Activated CD4-positive, alpha-beta T cell treated with anti-CD3 and anti-CD28 coated beads for 36 hours (primary cell): ENCODE measurements at regions not wholly inside any gene's neighbourhood (a gene's known extent, or its start where the extent isn't known, plus 50 kb on each side); places are given as distances from the start of the nearest gene placed in this dataset.

ENCODE experiments used
- ATAC-seq: fragments of 200-7000 bp; cut with Tn5 transposase; one replicate; pipeline ENCODE4 v1.10.0; 2021; ENCODE audit warnings: mild to moderate bottlenecking, moderate library complexity
- CTCF ChIA-PET: fragments of 350-600 bp; sonication (Branson Sonifier 250); formaldehyde crosslinking; loops from one replicate; lab custom pipeline; 2021; ENCODE audit warnings: antibody characterized with exemption; lab: Charles Lee
- POLR2A ChIA-PET: fragments of 350-600 bp; sonication (Branson Sonifier 250); formaldehyde crosslinking; loops from one replicate; lab custom pipeline; 2021; ENCODE audit warnings: antibody characterized with exemption, inconsistent platforms; lab: Charles Lee
- DNase-seq: peaks from one replicate; pipeline ENCODE4 v3.0.0-alpha.2; 2020
- H3K27ac Mint-ChIP-seq: one replicate; pipeline ENCODE4 v1.8.0; 2021; ENCODE audit warnings: mixed read lengths
- H3K27me3 Mint-ChIP-seq: one replicate; pipeline ENCODE4 v1.8.0; 2021; ENCODE audit warnings: mixed read lengths
- H3K36me3 Mint-ChIP-seq: one replicate; pipeline ENCODE4 v1.8.0; 2021; ENCODE audit warnings: low read depth, mixed read lengths
- H3K4me1 Mint-ChIP-seq: one replicate; pipeline ENCODE4 v1.8.0; 2021; ENCODE audit warnings: mixed read lengths
- H3K4me3 Mint-ChIP-seq: one replicate; pipeline ENCODE4 v1.8.0; 2021; ENCODE audit warnings: mild to moderate bottlenecking, moderate library complexity, mixed read lengths
- H3K9me3 Mint-ChIP-seq: one replicate; pipeline ENCODE4 v1.8.0; 2021; ENCODE audit warnings: low read depth, mixed read lengths
- intact Hi-C, 2 experiments: fragments of 100-400 bp; cut with DNase I in 1 of 2; cut with micrococcal nuclease in 1 of 2; formaldehyde crosslinking; loops; one replicate each; pipeline versions ENCODE4 v1.14.2 to v1.15.1; 2022 to 2024; cut with DNase I, micrococcal nuclease

DNA sequence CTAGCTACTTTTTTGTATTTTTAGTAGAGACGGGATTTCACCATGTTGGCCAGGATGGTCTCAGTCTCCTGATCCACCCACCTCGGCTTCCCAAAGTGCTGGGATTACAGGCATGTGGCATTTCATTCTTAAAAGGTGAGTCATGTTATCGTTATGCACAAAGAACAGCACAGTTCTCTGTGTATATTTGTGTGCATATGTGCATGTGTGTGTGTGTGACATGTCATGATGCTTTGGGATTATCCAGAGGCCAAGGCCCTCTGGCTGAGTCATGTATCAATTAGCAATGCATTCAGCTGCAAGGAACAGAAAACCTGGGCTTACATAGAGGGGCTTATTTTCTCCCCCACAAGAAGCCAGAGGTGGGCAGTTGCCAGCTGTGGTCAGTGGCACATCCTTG lies 301.7 kb upstream of the KAZN start:
- no peak overlapping the region for H3K4me3 Mint-ChIP-seq
- intact Hi-C loops: loop anchor here in 1 of 2 experiments (5.0 kb wide), 1 partner anchor 116 kb away; no protein-coding TSS in a partner anchor
- ATAC-seq (no peak), DNase-seq (no peak)
- H3K36me3 Mint-ChIP-seq: no peaks in the 10 kb centered on the region
- no peaks in the 10 kb centered on the region for H3K4me1 Mint-ChIP-seq
- ChIA-PET CTCF (no interaction called here), POLR2A (no interaction called here)
- H3K9me3 Mint-ChIP-seq: no peaks in the 10 kb centered on the region
- H3K27me3 Mint-ChIP-seq: peaks cover 12% of the 10 kb centered on the region
- no peak overlapping the region for H3K27ac Mint-ChIP-seq

DNA sequence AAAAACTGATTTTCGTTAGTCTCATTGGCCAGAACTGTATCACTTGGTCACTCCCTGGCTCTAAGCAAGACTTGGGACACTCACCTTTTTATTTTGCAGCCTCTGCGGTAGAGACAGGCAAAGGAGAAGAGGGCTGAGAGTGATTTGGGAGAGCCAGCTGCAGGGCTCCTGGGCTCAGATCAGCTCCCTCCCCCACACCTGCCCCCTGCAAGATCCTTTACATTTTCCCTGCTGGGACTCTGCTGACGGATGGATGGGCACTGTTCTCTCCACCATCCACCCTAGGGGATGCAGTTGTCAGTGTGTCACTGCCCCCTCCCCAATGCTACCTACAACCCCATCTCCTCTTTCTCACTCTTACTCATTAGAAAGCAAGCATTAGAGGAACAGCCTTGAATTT lies 301.1 kb upstream of the KAZN start:
- intact Hi-C loops: loop anchor here in 1 of 2 experiments (5.0 kb wide), 1 partner anchor 115 kb away; no protein-coding TSS in a partner anchor
- ATAC-seq (no peak), DNase-seq (no peak)
- Mint-ChIP-seq H3K9me3 (no peaks in the 10 kb centered on the region), H3K27me3 (peaks cover 12% of the 10 kb centered on the region), H3K27ac (no peak overlapping the region), H3K36me3 (no peaks in the 10 kb centered on the region), H3K4me1 (no peaks in the 10 kb centered on the region), H3K4me3 (no peak overlapping the region)
- CTCF ChIA-PET: no interaction called here
- POLR2A ChIA-PET: interaction anchor here (0.7 kb wide), 1 partner anchor 29 kb away, joined by 3 read pairs; no protein-coding TSS in a partner anchor

DNA sequence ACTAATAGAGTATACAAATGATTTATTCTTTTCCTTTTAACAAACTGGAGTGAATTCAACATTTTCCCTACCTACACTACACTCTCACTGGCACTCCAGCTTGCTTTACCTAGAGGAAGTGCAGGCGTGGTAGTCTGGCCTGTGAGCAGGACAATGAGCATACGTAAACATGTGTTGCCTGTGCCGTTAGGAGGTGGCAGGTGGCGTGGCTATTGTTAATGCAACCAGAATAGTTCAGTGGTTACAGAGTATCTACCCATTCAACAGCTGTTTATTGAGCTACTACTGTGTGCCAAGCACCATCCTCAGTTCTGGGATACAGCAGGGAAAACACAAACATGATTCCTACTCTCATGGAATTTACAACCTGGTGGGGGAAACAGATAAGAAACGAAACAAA lies 299.7 kb upstream of the KAZN start:
- ATAC-seq: no peak
- POLR2A ChIA-PET: no interaction called here

DNA sequence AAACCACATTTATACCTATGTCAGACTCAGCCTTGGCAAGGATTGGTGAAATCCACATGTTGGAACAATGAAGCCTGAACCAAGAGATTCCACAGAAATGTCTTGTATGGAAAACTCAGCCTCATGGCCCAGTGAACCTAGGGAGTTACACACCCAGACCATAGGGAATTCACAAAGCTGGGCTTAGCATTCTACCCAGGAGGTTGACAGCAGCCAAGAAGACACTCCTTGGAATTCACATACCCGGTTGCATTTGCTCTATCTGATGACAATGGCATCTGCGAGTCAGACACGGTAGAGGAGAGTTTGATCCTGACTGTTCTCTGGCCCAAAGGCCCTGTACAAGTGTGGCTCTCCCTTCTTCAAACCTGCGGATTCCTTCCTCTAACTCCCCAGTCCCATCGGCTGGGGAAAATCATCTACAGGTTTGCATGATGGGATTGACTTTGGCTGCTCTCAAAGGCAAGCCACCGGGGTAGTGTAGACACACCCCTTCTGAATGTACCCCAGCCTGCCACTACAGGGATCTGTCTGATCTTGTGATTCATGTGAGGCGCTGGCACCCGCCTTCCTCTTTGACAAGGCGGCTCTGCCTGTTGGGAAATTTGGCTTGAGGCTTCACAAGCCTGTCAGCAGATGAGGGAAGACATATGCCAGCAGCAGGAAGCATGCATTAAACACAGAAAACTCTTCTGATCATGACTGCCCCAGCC lies 297.3 kb upstream of the KAZN start:
- no peak overlapping the region for H3K27ac Mint-ChIP-seq
- CTCF ChIA-PET: no interaction called here
- ATAC-seq (no peak), DNase-seq (no peak)
- no peak overlapping the region for H3K4me3 Mint-ChIP-seq
- intact Hi-C loops: no loop called here
- H3K36me3 Mint-ChIP-seq: no peaks in the 10 kb centered on the region
- H3K4me1 Mint-ChIP-seq: no peaks in the 10 kb centered on the region
- H3K9me3 Mint-ChIP-seq: no peaks in the 10 kb centered on the region
- H3K27me3 Mint-ChIP-seq: peaks cover 10% of the 10 kb centered on the region
- POLR2A ChIA-PET: no interaction called here

More for the DNA sequence above, 299.7 kb upstream of the KAZN start:
- CTCF ChIA-PET: no interaction called here
- peaks cover 11% of the 10 kb centered on the region for H3K27me3 Mint-ChIP-seq
- no peaks in the 10 kb centered on the region for H3K36me3 Mint-ChIP-seq
- intact Hi-C loops: loop anchor here in 1 of 2 experiments (5.0 kb wide), 1 partner anchor 113 kb away; no protein-coding TSS in a partner anchor
- H3K9me3 Mint-ChIP-seq: no peaks in the 10 kb centered on the region
- no peak for DNase-seq
- H3K4me1 Mint-ChIP-seq: no peaks in the 10 kb centered on the region
- no peak overlapping the region for H3K27ac Mint-ChIP-seq
- no peak overlapping the region for H3K4me3 Mint-ChIP-seq

DNA sequence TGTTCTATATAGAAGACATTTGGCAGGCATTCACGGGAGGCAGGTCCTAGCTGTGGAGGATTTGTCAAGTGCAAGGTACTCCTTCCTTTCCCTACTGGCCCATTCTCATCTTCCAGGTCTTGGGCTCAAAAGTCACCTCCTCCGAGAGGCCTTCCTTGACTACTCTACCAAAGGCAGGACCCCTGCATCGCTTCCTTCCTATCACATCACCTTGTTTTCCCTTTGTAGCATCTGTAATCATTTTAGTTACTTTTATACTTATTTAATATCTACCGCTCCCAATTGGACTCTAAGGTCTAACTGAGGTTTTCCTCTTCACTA lies 296.8 kb upstream of the KAZN start:
- DNase-seq (no peak), ATAC-seq (no peak)
- Mint-ChIP-seq H3K36me3 (no peaks in the 10 kb centered on the region), H3K27ac (no peak overlapping the region), H3K4me1 (no peaks in the 10 kb centered on the region), H3K27me3 (peaks cover 10% of the 10 kb centered on the region), H3K9me3 (no peaks in the 10 kb centered on the region), H3K4me3 (no peak overlapping the region)
- intact Hi-C loops: no loop called here
- ChIA-PET CTCF (no interaction called here), POLR2A (no interaction called here)

DNA sequence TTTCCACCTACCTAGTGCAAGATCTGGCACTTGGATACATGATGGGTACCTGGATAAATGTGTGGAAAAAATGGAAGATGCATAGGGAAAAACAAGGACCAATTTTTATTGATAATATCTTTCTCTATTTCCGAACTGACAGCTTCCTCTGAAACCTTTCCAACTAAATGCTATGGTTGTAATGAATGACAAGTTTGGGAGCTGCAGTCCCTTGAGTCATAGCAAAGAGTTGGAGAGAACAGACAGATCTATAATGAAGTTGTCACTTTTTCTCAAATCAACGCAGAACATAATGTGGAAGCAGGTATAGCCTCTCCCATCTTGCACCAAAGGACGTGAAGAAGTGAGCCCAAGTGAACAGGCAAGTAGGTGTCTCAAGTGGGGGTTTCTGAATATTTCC lies 296.5 kb upstream of the KAZN start:
- CTCF ChIA-PET: no interaction called here
- ATAC-seq (no peak), DNase-seq (no peak)
- Mint-ChIP-seq H3K27me3 (peaks cover 10% of the 10 kb centered on the region), H3K9me3 (no peaks in the 10 kb centered on the region), H3K4me3 (no peak overlapping the region), H3K27ac (no peak overlapping the region), H3K4me1 (no peaks in the 10 kb centered on the region), H3K36me3 (no peaks in the 10 kb centered on the region)
- POLR2A ChIA-PET: no interaction called here
- intact Hi-C loops: no loop called here

DNA sequence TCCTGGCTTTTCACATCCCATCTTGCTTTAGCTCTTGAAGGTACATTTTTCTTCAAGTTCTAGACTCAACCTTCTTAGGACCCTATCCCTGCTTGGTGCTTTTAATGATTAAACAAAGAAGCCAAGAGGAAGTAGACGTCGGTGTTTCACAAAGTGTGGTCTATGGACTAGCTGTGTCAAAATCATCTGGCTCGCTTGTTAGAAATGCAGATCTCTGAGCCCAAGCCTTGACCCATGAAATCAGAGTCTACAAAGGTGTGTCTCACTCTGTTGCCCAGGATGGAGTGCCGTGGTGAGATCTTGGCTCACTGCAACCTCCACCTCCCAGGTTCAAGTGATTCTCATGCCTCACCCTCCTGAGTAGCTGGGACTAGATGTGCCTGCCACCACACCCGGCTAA lies 295.5 kb upstream of the KAZN start:
- CTCF ChIA-PET: no interaction called here

DNA sequence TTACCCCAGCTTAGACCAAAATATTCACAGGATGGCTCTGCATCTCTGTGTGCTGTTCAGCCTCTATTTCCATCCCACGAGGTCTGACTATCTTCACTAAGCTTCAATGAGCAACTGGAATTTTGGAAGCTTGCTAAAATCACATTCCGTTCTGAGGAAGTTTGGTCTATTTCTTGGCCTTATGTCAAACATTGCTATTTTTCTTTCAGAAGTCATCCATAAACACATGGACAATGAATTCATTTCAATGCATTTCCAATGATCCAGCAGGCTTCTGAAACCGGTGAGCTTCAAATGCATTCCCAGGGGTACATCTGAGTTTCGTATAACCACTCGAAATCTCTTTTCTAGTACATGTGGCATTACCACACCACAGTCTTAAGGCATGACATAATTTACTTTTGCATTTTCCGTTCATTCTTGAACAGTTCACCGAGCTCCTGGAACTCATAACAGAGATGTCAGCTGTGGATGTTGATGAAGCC lies 294.1 kb upstream of the KAZN start:
- CTCF ChIA-PET: interaction anchor here (1.0 kb wide), 1 partner anchor 11 kb away, joined by 3 read pairs; no protein-coding TSS in a partner anchor
- Mint-ChIP-seq H3K4me1 (no peaks in the 10 kb centered on the region), H3K36me3 (no peaks in the 10 kb centered on the region), H3K27ac (no peak overlapping the region), H3K27me3 (peaks cover 13% of the 10 kb centered on the region), H3K4me3 (no peak overlapping the region), H3K9me3 (no peaks in the 10 kb centered on the region)
- ATAC-seq (no peak), DNase-seq (no peak)
- POLR2A ChIA-PET: no interaction called here
- intact Hi-C loops: no loop called here

More for the DNA sequence above, 295.5 kb upstream of the KAZN start:
- intact Hi-C loops: no loop called here
- Mint-ChIP-seq H3K27ac (no peak overlapping the region), H3K4me1 (no peaks in the 10 kb centered on the region), H3K27me3 (peaks cover 14% of the 10 kb centered on the region), H3K9me3 (no peaks in the 10 kb centered on the region), H3K4me3 (no peak overlapping the region), H3K36me3 (no peaks in the 10 kb centered on the region)
- POLR2A ChIA-PET: no interaction called here
- DNase-seq: no peak
- no peak for ATAC-seq

DNA sequence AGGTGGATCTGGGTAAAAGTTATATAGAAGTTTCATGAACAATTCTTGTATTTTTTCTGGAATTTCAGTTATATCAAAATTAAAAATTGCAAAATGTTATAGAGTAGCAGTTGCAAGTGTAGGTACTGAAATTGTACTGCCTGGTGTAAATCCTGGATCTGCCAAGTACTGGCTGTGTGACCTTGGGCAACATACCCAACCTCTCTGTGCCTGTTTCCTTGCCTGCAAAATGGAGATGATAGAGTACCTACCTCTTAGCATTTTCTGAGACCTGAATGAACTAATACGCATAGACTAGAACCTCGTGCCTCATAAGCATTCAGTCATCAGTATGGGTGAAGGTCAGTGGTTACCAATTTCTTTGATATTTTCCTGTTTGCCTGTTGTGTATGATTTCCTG lies 290.0 kb upstream of the KAZN start:
- DNase-seq (no peak), ATAC-seq (no peak)
- Mint-ChIP-seq H3K27me3 (peaks cover 10% of the 10 kb centered on the region), H3K4me3 (no peak overlapping the region), H3K4me1 (no peaks in the 10 kb centered on the region), H3K27ac (no peak overlapping the region), H3K9me3 (peaks cover 3% of the 10 kb centered on the region), H3K36me3 (no peaks in the 10 kb centered on the region)
- intact Hi-C loops: no loop called here
- CTCF ChIA-PET: no interaction called here
- POLR2A ChIA-PET: no interaction called here

DNA sequence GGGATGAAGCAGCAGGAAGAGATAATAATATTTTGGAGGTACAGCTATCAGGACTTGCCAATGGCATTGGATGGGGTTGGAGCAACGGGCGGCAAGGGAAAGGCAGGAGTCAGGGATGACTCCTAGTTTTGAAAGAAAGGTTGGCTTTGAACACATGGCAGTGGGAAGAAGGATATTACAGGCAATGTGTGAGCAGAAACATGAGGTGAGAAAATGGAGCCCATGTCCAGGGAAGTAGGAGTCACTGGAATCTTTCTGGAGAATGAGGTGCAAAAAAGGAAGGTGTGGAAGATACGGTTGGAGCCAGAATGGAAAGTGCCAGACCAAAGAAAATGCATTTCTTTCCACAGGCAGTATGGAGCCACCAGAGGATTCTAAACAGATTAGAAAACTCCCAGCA lies 288.5 kb upstream of the KAZN start:
- Mint-ChIP-seq H3K4me1 (no peaks in the 10 kb centered on the region), H3K4me3 (no peak overlapping the region), H3K27ac (no peak overlapping the region), H3K27me3 (peaks cover 10% of the 10 kb centered on the region), H3K9me3 (peaks cover 3% of the 10 kb centered on the region), H3K36me3 (no peaks in the 10 kb centered on the region)
- intact Hi-C loops: no loop called here
- DNase-seq (no peak), ATAC-seq (no peak)
- POLR2A ChIA-PET: no interaction called here
- CTCF ChIA-PET: no interaction called here

DNA sequence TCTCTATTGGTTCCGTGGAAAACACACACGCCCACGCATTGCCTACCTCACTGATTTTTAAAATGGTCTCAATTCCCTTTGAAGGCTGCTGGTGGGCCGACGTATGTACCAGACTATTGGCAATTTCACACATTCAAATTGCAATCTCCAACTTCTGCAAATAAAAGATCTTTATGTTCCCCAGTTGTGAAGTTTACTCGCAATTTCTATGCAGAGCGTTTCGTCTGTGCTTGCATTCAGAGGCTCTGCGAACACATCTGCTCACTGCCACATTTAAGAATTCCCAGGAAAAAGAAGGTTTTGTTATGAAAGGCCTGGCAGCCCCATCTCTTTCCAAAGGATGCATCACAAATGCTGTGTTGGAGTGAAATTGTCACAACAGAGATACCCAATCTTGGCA lies 288.0 kb upstream of the KAZN start:
- no peaks in the 10 kb centered on the region for H3K36me3 Mint-ChIP-seq

DNA sequence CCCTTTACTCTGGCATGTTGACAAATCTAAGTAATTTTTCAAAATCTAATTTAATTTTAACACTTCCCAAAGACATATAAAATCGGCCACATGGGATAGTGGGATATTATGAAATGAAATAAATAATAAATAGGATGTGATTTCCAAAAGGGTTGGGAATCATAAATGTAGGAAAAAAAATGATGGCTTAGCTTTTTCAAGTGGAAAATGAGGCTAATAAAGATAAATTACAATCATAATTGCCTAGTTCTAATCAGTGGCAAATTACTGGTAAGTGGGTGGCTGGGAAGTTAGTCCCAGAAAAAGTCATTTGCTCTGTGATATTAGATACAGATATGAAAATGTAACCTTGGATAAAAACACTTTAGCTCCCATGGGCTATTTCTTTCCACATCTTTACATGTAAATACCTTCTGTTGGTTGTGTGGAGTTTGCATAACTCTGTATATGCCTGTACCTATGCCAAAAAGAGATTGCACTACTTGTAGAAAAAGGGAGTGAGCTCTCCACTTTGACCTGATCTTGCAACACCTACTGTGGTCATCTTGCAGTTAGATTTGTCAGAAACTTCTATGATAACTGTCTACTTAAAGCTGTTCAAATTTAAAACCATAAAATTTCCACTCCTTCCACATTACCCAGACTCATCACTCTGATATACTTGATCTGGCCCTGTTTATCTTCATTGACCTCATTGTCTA lies 284.6 kb upstream of the KAZN start:
- DNase-seq (no peak), ATAC-seq (no peak)
- Mint-ChIP-seq H3K27me3 (peaks cover 3% of the 10 kb centered on the region), H3K4me1 (no peaks in the 10 kb centered on the region), H3K27ac (no peak overlapping the region), H3K4me3 (no peak overlapping the region), H3K9me3 (peaks cover 3% of the 10 kb centered on the region), H3K36me3 (no peaks in the 10 kb centered on the region)
- POLR2A ChIA-PET: no interaction called here
- CTCF ChIA-PET: interaction anchor here (0.6 kb wide), 1 partner anchor 76 kb away, joined by 4 read pairs; no protein-coding TSS in a partner anchor
- intact Hi-C loops: no loop called here

More for the DNA sequence above, 288.0 kb upstream of the KAZN start:
- POLR2A ChIA-PET: no interaction called here
- Mint-ChIP-seq H3K27ac (no peak overlapping the region), H3K27me3 (peaks cover 10% of the 10 kb centered on the region), H3K4me1 (no peaks in the 10 kb centered on the region), H3K4me3 (no peak overlapping the region), H3K9me3 (peaks cover 3% of the 10 kb centered on the region)
- no peak for ATAC-seq
- intact Hi-C loops: no loop called here
- no peak for DNase-seq
- CTCF ChIA-PET: no interaction called here
